GM19043 (cell line): ENCODE measurements at regions not wholly inside any gene's neighbourhood (a gene's known extent, or its start where the extent isn't known, plus 50 kb on each side); places are given as distances from the start of the nearest gene placed in this dataset.

ENCODE experiments used
- ATAC-seq: cut with Tn5 transposase; IDR thresholded peaks from one replicate; pipeline ENCODE4 v1.9.1; 2021; ENCODE audit warnings: low read depth; ENCODE audit not compliant: unreplicated experiment

DNA sequence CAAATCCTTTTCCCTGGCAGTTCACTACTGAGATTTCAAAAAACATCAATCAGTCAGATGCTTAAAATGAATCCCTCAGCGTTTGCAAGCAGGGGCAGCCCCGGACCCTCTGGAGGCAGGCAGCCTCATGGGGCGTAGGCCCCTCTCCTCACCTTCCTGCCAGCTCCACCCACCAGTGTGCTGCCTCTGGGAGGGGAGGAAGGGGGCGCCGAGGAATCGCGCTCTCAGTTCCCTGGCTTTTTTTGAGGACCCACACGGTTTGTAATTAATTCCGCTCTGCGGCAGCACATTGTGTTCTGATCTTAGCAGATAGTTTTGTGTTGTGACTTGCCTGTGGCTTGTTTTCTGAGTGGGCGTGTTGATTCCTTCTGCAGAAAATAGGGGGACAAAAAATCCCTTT is 159.9 kb downstream of the KLF13 start:
- no peak for ATAC-seq

DNA sequence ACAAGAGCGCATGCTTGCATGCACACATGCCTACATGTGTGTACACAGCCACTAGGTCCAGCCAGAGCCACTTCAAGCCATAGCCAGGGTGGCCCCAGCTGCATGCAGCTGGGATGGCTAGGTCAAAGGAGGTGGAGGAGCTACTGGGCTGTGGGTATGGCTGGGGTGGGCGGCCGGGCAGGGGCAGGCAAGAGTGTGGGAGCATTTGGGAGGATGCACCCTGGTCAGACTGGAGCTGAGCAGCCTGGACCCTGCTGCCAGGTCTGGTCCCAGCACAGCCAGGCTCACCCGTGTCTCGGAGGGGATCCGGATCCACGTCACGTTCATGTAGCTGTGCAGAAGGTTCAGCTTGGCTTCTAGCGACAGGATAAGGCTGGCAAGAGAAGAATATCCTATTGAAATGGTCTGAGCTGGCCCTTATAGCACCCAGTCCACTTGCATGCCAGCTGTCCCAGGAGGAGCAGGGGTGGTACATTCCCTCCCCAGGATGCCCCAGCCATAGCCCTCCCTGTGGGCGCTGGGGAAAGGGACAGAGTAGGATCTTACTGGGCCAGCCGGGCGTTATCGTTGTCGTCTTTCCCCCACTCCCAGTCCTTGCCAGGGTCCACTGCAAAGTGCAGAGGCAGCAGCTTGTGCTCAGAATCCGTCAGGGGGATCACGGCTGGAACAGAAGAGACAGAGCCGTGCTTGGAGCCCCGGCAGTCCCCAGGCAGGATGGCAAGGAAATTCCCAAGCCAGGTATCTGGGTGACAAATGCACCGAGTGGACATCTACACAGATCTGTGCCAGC is 160.5 kb downstream of the KLF13 start:
- ATAC-seq: no peak

DNA sequence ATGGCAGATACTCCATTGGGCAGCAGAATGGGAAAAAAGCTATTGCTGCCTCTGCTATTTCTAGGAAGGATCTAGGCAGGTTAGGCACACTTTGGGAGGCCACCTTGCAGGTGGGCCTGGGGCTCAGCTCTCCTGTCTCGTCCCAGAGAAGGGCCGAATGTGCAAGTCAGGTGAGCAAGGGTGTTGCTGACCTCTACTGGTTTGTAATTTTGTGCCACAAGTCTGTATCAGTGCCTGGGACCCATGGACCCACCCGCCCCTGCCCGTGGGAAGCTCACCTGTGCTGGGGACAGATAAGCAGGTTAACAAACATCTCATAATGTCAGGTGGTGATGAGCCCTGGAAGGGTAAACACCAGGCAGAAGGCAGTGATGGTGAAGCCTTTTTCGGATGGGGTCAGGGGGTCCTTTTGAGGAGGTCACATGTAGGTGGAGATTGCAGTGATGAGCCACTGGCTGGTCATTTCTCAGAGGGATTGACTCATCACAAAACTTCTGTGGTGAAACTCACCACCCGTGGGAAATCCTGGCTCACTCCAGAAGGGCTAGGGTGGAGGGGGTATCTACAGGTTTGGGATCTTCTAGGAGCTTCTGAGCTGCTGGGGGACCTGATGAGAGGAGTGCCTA is 161.3 kb downstream of the KLF13 start:
- no peak for ATAC-seq

DNA sequence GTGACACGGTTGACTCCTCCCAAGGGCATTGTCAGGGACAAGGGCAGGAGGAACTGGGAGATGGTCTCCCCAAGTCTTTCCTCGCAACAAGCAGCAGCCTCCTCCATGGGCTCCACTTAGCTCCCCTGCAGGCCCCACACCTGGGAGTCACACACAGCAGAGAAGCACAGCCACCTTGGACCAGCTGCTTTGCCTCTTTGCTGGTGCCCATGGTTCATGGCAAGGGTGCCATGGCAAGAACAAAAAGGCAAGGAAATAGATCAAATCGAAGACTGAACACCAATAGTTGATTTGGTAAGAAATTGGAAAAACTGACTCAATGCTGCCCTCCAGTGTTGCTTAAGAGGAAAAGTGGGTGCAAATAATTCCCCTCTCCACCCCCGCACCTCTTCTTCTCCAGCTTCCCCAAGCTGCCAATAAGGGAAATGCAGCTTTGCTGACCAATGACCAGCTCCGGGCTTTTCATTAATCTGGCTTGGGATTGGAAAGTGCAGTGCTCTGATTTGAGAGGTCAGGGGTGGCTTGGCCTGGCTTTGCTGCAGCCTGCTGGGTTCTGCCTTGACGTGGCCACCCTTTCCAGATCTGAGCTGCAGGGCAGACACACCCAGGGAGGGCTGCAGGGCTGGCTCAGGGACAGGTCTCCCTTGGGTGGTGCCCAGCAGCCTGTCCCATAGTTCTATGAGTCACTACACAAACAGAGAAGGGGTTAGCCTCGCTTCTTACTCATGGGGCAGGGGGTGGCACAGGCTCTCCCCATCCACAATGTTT is 162.0 kb downstream of the KLF13 start:
- ATAC-seq: no peak

DNA sequence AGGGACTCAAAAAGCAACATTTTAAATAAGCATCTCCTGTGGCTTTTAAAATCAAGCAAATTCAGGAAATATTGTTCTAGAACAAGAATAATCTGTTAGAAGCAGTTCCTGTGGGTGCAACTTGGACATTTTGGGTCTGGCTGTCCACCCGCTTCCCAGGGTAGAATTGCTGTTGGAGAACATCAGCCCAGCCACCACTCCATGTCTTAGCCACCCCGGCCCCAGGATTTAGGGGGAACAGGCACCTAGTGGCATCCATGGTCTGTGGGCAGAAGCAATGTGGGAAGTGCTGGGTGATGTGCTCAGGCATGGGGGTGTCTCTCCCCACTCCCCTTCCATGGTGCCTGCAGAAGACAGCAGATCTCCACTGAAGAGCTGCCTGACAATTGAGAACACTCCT is 162.6 kb downstream of the KLF13 start:
- no peak for ATAC-seq

DNA sequence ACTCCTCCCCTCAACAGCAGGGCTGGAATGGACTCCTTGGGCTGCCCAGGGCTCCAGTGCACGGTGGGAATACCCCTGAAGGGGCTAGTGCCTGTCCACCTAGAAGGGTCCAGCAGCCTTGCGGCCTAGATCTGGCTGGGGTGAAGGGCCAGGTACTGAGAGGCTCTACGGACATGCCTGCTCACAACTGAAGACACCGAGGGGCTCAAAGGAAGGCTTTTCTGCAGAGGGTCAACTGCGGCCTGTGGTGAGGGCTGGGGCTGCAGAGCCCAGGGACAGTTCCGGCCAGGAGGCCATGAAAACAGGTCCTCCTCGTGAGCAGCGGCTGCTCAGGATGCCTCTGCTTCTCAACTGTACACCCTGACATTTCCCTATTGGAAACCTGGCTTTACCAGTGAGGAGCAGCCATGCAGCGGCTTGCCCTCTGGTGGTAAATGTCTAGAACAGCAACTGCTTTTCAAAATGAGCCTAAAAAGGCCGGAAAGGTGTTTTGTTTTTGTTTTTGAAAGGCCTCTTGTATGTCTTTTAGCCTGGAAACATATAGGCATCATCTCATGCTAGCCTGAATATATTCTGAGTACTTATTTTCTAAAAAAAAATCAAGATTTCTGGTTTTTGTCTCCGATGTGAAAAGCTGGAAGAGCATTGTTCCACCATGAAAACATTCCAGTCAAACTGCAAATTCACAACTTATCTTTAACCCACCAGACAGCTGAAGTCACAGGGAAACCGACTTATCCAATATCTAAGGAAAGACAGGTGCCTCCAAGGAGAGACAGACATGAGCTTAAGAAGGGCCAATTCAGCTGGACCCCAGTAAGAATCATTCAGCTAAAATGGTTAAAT is 163.4 kb downstream of the KLF13 start:
- no peak for ATAC-seq

DNA sequence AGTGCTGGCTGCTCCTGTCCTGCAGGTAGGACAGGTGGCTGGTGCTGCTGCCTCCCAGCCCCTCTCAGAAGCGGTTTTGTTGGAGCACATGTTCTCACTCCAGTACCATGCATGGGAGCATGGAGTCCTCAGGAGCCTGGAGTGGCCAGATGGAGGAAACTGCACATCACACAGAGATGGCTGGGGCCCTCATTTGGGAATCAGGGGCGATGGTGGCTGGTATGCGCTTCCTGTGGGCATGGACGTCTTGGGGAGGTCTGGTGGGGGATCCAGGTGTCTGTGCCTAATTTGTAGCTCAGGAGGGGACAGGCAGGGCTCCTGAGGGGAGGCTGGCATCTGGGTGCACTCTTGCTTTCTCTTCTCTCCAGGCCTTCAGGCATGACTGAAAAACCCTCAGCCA is 168.2 kb downstream of the KLF13 start:
- no peak for ATAC-seq

DNA sequence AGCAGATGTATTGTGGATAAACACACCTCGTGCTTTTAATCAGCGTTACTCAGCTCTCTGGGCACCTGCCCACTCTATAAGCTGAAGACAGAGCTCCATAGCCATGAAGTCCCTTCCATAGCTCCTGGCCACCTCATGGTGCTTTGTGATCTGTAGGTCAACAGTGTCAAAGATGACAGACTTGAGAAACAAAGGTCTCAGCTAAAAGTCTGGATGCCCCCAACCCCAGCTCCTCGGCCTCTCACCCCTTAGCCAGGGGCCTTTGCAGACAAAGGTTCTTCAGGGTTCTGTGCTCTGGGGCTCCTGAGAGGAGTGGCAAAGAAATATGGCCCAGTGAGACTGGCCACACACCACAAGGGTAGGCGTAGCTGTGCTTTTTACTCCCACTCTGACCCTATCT is 168.6 kb downstream of the KLF13 start:
- ATAC-seq: no peak

DNA sequence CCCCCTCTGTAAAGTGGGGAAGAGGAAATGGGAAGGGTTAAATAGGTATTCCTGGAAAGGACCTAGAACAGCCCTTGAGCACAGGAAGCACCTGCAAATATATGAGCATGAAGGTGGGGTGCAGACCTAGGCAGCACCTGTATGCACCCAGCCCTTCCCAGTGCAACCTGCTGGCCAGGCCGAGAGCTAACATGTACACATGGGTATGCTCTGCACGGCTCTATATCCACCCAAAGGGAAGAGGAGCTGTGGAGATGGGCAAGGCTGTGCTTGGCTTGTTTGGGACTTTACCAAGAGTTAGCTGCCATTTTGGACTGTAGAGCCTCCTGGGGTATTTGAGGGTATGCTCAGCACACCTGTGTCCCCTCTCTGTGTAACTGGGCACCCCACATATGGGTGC is 171.2 kb downstream of the KLF13 start:
- no peak for ATAC-seq

DNA sequence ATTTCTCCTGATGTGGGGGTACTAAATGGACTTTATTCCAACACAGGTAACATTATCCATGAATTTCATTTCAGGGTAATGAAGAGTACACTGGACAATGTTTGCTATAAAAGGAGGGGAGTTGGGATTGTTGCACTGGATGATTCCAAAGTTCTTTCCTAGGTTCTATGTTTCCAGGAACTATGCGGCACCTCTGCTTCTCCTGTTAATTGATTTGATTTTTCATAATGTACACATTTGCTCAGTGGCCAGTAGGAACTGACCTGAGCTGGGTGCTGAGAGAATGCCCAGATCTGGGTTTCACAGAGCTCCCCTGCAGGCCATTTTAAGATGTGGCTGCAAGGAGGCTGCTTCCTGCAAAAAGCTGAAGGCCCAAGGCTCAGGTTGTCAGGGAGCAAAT is 171.7 kb downstream of the KLF13 start:
- ATAC-seq: no peak

DNA sequence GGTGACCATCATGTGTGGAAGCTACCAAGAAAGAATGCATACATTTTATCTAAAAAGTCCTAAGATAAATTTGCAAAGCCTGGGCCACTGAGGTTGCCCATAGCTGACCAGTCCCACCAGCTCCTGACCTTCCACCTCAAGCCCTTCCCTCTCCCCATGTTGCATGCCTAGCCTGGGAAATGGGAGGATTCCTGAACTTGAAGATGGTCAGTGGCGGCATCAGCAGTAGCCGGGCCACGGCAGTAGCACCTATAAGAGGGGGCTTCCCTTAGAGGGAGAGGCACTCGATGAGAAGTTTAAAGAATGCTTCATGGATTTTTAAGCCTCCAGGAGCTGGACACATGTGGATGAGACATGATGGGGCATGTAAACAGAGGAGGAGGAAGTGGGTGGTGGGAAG is 172.1 kb downstream of the KLF13 start:
- ATAC-seq: no peak

DNA sequence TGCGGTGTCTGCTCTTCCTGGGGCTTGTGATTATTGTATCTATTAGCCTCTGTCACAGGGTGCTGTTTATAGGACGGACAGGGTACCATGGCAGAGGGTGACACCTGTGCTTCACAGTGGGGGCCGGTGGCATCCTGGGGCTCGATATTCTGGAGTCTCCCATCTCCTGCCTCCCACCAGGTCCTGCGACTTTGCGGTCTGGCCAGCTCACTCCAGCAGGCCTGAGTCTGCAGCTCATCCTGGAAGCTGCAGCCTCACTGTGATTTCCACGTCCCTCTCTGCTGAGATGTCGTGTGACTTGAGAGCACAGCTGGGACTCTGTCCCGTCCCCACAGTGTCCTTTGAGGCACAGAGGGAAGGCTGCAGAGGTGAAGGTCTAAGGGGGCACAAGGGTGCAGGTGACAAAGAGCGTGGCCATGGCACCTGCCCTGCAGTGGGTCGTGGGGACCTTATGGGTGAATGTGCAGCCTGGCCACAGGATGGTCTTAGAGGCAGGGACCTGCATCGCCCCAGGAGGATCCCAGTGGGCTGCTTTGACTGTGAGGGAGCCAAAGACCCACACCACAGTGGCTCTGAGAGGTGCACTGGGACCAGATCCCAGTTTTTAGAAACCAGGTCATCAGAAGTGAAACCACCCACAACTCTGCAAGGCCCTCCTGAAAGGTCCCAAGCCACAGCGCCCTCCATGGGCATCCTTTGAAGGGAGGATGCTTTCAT is 172.8 kb downstream of the KLF13 start:
- no peak for ATAC-seq

DNA sequence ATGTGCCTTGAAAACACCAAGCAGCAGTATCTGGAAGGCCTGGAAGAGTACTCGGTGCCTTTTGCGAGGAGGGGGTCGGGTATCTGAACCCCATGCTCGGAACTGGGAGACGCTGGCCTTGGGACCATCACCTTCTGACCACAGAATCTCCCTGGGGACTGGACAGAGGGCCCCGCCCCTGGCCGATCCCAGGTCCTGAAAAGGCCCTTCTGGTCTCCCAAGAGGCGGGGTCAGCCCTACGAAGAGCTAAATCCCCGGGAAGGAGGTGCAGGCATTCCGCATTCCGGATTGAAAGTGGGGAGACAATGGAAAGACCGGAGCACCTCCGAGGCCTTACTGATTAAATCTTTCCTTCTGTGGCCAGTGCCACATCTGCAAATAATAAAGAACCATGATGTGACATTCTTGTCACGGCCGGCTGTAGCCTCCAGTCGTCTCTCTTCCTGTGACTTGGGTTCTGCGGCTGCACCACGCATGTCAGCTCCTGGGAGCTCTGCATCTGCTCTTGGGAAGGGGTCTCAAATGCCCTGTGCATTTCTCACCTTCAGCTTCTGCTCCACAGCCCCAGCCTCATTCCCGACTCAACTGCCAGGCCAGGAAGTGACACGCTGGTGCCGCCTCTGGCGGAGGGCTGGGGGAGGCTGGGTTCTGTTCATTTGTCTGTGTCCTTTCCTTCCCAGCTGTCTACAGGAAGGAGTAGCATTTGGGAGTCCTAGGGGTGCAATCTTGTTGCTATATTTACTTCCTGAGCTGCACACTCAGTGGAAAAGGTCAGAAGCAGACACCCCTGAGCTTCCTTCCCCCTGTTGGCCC is 173.5 kb downstream of the KLF13 start:
- no peak for ATAC-seq

DNA sequence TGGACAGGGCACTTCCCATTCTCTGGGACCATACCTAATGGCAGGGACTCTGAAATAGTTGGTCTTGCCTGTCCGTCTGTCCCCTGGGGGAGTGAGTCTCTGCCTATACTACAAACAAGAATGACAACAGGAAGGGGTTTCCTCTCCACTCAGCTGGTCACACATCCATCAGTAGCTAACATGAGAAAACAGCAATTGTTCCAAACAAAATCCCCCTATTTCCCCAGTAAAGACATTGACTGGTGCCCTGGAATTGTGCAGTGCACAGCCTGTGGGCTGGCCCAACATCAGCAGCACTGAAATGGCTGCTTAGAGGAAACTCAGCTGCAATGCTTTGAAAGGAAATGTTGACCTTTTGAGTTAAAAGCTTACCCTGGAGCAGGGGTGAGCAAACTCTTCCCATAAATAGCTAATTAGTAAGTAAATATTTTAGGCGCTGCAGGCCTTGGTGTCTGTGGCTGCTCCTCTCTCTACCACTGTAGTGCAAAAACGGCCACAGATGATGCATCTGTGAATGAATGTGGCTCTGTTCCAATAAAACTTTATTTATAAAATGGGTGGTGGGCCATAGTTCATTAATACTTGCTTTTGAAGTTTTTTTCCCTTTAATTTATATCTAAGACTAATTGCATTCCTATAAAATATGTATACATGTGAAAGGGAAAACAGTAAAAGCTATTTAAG is 174.3 kb downstream of the KLF13 start:
- ATAC-seq: no peak

DNA sequence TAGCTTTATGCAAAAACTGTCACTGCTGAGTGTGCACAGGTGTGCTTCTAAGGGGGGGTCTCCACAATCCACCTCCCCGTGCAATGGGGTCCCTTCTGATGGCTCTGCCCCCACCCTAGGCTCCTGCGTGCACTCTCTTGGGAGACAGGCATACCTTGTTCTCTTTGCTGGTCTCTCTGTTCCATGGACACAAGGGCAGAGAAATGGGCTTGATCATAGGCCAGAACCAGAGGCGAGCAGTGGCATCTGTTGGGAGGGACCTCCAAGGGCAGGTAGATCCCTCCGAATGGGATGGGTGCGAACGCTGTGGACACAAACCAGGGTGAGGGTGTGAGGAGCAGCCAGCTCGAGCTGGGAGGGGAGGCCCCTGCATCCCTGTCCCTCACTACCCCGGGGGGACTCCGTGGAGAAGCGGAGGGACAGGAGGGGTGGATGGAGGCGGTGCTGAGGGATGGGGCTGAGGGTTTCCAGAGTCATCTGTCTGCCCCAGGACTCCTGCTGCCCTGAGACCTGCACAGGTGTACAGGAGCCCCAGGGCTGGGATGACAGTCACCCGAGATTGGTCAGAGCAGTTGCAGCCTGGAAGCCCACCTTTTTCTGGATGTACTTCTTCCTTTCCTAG is 175.0 kb downstream of the KLF13 start:
- no peak for ATAC-seq

DNA sequence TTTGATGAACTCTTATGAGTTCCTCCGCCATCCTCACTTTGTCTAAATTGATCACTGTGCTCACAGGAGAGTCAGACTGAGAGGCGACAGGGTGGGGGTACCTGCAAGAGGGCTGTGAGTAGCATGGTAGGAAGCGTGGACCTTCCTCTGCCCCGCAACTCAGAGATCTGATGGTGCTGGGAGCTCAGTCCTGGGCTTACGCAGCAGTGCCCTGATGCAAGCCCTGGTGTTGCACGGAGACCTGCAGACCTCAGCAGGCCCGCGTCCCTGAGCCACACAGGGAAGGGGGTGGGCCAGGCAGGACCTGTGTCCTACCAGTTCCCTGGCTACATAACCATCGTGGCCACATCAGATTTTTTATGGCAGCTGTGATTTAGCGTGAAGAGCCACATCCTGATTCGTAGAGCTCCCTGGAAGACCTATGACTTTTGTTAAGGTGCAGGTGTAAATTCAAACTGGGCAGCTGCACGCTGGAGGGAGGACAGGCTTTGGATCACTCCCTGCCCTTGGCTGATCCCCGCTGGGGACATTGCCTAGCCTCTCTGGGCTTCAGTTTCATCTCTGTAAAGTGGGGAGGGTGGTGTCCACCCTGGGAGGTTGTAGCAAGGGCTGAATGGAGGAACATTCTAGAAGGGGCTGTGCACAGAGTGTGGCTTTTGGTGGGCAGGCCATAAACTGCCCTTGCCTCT is 176.1 kb downstream of the KLF13 start:
- ATAC-seq: no peak

DNA sequence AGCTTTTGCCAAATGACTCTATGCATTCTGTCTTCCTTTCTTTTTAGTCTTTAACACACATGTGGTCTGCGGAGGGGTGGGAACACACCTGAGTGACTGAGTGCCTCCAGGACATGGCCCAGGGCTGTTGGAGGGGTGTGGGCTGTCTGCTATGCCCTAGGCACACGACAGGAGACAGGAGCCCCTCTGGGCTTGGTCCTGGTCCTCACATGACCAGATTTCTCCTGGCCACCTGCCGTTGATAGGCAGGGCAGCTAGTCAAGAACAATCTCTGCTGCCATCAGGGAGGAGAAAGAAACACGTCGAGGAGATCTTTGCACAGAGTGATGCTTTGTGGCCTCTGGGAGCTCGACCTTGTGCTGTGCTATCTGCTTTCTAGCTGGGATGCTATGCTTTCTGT is 176.6 kb downstream of the KLF13 start:
- no peak for ATAC-seq
